GM19025 (cell line): ENCODE measurements at regions not wholly inside any gene's neighbourhood (a gene's known extent, or its start where the extent isn't known, plus 50 kb on each side); places are given as distances from the start of the nearest gene placed in this dataset.
"Not testable (repeated sequence)": the region's sequence is repeated elsewhere in the genome, so short reads cannot be mapped to it uniquely, and the experiment has no call there.

ENCODE experiments used
- ATAC-seq: cut with Tn5 transposase; IDR thresholded peaks from one replicate; pipeline ENCODE4 v1.9.1; 2021; ENCODE audit warnings: mild to moderate bottlenecking, low read depth, moderate library complexity; ENCODE audit not compliant: unreplicated experiment

GRCh38 chr7:8809320-8809719, 375.9 kb downstream of the NXPH1 start:
- ATAC-seq, result no peak

DNA sequence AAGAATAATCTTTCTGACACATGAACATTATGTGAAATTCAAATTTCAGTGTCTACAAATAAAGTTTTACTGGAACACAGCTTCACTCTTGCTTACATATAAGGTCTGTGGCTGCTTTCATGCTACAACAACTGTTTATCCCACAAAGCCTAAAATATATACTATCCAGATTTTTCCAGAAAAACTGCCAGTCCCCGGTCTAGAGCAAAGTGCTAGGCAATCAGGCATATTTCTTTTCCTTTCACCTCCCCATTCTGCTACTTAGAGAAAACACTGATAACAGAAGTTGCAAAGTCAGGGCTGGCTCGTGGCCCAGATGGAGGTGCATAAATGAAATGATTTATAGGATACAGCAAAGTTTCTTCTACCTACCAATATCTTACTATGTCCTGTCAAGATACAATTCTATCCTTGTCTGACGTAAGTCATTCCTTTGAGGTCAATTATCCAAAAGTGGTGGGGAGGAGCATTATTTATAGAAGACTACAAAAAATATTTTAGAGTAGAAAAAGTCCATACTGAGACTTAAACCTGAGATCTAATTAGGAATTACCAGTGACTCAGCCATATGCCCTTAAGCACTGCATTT, 384.1 kb downstream of the NXPH1 start:
- no peak for ATAC-seq

- no peak for ATAC-seq
Measured at GRCh38 chr7:8818406-8818805, 385.0 kb downstream of the NXPH1 start.

DNA sequence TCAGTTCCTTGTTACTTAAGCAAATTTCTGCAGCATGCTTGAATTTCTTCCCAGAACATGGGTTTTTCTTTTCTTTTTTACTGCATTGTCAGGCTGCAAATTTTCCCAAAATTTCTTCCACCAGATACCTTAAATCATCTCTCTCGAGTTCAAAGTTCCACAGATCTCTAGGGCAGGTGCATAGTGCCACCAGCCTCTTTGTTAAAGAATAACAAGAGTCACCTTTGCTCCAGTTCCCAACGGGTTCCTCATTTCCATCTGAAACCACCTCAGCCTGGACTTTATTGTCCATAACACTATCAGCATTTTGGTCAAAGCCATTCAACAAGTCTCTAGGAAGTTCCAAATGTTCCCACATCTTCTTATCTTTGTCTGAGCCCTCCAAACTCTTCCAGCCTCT, 389.2 kb downstream of the NXPH1 start:
- ATAC-seq, result no peak

- no peak for ATAC-seq
Measured at GRCh38 chr7:8823486-8823885, 390.1 kb downstream of the NXPH1 start.

GRCh38 chr7:8827329-8827728, 393.9 kb downstream of the NXPH1 start:
- no peak for ATAC-seq

DNA sequence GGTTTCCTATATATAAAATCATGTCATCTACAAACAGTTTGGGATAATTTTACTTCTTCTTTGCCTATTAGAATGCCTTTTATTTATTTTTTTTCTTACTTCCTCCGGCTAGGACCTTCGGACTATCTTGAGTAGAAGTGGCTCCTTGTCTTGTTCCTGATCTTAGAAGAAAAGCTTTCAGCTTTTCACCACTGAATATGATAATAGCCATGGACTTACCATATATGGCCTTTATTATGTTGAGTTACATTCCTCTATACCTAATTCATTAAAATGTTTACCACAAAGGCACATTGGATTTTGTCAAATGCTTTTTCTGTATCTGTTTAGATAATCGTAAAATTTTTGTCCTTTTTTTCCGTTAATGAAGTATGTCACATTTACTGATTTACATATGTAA, 395.7 kb downstream of the NXPH1 start:
- ATAC-seq, result no peak

DNA sequence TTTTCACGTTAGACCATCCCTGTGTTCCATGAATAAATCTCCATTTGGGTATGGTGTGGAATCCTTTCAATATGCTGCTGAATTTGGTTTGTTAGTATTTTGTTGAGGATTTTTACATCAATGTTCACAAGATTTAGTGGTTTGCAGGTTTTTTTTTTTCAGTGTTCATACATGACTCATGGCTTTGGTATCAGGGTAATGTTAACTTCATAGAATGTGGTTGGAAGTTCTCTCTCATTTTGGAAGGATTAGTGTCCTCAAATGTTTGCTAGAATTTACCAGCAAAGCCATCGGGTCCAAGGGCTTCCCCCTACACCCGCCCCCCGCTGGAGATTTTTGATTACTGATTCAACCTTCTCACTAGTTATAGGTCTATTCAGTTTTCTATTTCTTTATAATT, 398.0 kb downstream of the NXPH1 start:
- no peak for ATAC-seq

DNA sequence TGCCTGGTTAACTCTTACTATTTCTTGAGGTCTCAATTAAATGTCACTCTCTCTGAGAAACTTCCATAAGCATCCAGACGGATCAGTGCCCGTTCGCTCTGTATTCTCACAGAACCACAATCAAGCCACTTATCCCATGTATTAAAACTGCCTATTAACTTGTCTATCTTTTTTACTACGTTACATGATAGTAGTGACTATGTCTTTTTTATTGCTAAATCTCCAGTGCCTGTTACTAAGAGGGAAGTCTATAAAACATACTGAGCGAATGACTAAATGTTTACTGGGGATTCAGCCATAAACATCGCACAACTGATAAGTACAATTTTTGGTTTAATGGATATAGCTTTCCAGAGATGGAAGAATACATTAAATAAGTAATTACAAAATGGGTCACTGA, 399.9 kb downstream of the NXPH1 start:
- ATAC-seq, result no peak

DNA sequence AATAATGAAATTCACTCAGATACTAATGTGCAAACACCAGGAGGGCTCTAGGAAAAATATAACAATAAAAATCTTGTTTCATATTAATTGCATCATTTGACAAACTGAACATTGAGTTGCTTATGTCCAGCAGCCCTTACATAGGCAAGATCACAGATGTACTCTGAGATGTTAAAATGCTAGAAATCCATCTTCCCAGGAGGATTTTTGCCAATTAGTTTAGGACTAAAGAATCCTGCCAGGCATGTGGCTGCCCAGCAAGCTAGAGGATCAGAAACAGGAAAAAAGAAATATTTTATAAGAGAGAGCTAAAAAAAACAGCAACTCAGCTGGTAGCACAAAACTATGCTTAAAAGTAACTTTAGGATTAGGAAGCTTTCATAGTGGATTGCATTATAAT, 407.8 kb downstream of the NXPH1 start:
- no peak for ATAC-seq

- ATAC-seq, result no peak
Measured at GRCh38 chr7:8871716-8872115, 438.3 kb downstream of the NXPH1 start.

GRCh38 chr7:8881916-8882315, 448.5 kb downstream of the NXPH1 start:
- no peak for ATAC-seq

DNA sequence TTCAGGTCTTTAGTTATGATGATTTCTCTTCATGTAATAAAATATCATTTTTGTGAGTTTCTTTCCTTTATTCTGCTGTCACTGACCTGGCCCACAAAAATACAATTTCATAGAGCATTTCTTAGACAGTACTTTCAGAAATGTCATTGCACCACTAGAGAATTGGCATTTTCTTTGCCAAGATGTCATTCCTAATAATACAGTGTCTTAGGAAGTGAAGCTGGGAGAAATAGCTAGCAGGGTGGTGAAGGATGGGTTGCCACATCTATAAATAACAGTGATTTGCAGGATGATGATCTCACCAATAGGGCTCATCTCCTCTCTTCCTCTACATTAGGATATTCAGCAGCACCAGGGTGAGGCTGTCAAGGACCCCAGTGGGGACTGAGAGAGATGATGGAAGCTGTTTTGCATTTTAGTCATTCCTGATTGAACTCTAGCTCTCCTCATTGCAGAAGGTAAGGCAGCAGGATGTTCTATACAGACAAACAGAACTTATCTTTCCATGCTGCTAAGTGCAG, 452.1 kb downstream of the NXPH1 start:
- ATAC-seq, result no peak

DNA sequence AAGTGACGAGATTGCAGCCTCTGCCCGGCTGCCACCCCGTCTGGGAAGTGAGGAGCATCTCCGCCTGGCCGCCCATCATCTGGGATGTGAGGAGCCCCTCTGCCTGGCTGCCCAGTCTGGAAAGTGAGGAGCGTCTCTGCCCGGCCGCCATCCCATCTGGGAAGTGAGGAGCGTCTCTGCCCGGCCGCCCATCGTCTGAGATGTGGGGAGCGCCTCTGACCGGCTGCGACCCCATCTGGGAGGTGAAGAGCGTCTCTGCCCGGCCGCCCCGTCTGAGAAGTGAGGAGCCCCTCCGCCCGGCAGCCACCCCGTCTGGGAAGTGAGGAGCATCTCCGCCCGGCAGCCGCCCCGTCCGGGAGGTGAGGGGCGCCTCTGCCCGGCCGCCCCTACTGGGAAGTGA, 456.9 kb downstream of the NXPH1 start:
- not testable (repeated sequence) for ATAC-seq

- no peak for ATAC-seq
Measured at GRCh38 chr7:8893775-8894174, 460.4 kb downstream of the NXPH1 start.

DNA sequence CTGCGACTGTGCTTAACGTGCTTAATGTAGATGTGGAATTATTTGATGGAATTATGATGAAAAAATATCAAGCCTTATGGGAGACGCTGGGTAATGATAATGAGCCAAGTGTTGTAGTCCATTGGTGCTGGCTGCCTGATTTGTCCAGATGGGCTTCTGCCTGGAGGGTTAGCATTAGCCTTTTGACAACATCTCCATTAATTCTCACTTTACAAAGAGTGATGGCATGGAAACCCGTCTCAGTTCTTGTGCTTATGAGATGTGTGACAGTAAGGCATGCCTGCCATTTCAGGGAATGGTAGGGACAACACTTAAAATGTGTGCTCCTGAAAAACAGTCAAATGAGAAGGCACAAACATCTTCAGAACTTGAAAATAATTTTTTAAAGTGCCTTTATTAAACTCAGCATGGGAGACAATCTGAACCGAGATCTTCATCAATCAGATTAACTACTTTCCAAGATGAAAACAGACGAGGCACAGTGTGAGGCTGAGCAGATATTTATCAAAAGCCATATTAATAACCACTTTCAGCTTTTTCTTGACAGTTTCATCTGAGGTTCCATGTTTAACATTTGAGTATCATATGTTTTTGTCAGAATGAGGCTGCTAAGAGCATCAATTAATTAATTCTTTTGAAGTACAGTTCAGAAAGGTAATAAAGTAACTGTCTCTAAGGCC, 473.1 kb downstream of the NXPH1 start:
- ATAC-seq, result no peak

DNA sequence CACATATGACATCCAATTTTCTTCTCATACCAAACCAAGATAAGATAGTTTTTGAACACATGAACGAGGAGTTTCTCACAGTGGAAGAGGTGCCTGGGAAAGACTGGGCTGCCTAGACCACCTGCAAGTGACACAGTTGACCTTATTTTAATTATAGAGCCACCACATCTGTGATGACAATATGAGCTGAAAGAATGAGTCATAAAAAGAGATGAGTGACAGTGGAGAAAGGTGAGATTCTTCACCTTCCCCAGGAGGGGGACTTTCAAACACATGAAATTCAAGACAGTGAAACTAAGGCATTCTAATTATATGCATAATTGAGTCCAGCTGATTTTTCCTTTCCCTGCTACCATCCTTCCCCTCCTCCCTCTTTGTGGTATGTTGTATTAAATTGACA, 475.5 kb downstream of the NXPH1 start:
- no peak for ATAC-seq

- ATAC-seq, result no peak
Measured at GRCh38 chr7:8913682-8914081, 480.3 kb downstream of the NXPH1 start.

- no peak for ATAC-seq
Measured at GRCh38 chr7:8921807-8922206, 488.4 kb downstream of the NXPH1 start.

- no peak for ATAC-seq
Measured at GRCh38 chr7:8922726-8923125, 489.3 kb downstream of the NXPH1 start.

- no peak for ATAC-seq
Measured at GRCh38 chr7:8923164-8923806, 489.9 kb downstream of the NXPH1 start.
